ENCODE measurements at regions not wholly inside any gene's neighbourhood (a gene's known extent, or its start where the extent isn't known, plus 50 kb on each side); places are given as distances from the start of the nearest gene placed in this dataset.
"Not testable (repeated sequence)": the region's sequence is repeated elsewhere in the genome, so short reads cannot be mapped to it uniquely, and the experiment has no call there.

- no peak for TF ChIP-seq CTCF (IDR thresholded peaks at IDR 0.05; ENCODE audit: poor library complexity, severe bottlenecking)
- Histone ChIP-seq H3K36me3 (ENCODE audit: low read depth) (no peaks in the 10 kb centered on the region), H3K27ac (ENCODE audit: poor library complexity, severe bottlenecking) (no peak overlapping the region), H3K4me1 (ENCODE audit: insufficient read depth, poor library complexity, severe bottlenecking) (no peaks in the 10 kb centered on the region), H3K4me3 (ENCODE audit: severe bottlenecking) (no peak overlapping the region), H3K9me3 (ENCODE audit: severe bottlenecking) (no peaks in the 10 kb centered on the region), H3K27me3 (ENCODE audit: insufficient read depth, poor library complexity, severe bottlenecking) (no peaks in the 10 kb centered on the region)
- DNase-seq (ENCODE audit: low spot score): no peak
- no peak for ATAC-seq (ENCODE audit: low read depth)
Measured at GRCh38 chr10:34017281-34017680, 682.8 kb upstream of the NRP1 start.

- Histone ChIP-seq H3K9me3 (ENCODE audit: severe bottlenecking) (no peaks in the 10 kb centered on the region), H3K4me1 (ENCODE audit: insufficient read depth, poor library complexity, severe bottlenecking) (no peaks in the 10 kb centered on the region), H3K4me3 (ENCODE audit: severe bottlenecking) (no peak overlapping the region), H3K27ac (ENCODE audit: poor library complexity, severe bottlenecking) (no peak overlapping the region), H3K27me3 (ENCODE audit: insufficient read depth, poor library complexity, severe bottlenecking) (no peaks in the 10 kb centered on the region), H3K36me3 (ENCODE audit: low read depth) (no peaks in the 10 kb centered on the region)
- no peak for TF ChIP-seq CTCF (IDR thresholded peaks at IDR 0.05; ENCODE audit: poor library complexity, severe bottlenecking)
- DNase-seq (ENCODE audit: low spot score) (no peak), ATAC-seq (ENCODE audit: low read depth) (no peak)
Measured at GRCh38 chr10:34016576-34016975, 682.1 kb upstream of the NRP1 start.

GRCh38 chr10:34015700-34016099 lies 681.2 kb upstream of the NRP1 start:
- Histone ChIP-seq H3K27ac (ENCODE audit: poor library complexity, severe bottlenecking) (no peak overlapping the region), H3K4me1 (ENCODE audit: insufficient read depth, poor library complexity, severe bottlenecking) (no peaks in the 10 kb centered on the region), H3K36me3 (ENCODE audit: low read depth) (no peaks in the 10 kb centered on the region), H3K4me3 (ENCODE audit: severe bottlenecking) (no peak overlapping the region), H3K9me3 (ENCODE audit: severe bottlenecking) (no peaks in the 10 kb centered on the region), H3K27me3 (ENCODE audit: insufficient read depth, poor library complexity, severe bottlenecking) (no peaks in the 10 kb centered on the region)
- no peak for ATAC-seq (ENCODE audit: low read depth)
- TF ChIP-seq CTCF (IDR thresholded peaks at IDR 0.05; ENCODE audit: poor library complexity, severe bottlenecking): no peak
- no peak for DNase-seq (ENCODE audit: low spot score)

GRCh38 chr10:34013235-34013634 lies 678.8 kb upstream of the NRP1 start:
- TF ChIP-seq CTCF (IDR thresholded peaks at IDR 0.05; ENCODE audit: poor library complexity, severe bottlenecking): no peak
- Histone ChIP-seq H3K27ac (ENCODE audit: poor library complexity, severe bottlenecking) (no peak overlapping the region), H3K4me3 (ENCODE audit: severe bottlenecking) (no peak overlapping the region), H3K4me1 (ENCODE audit: insufficient read depth, poor library complexity, severe bottlenecking) (no peaks in the 10 kb centered on the region), H3K27me3 (ENCODE audit: insufficient read depth, poor library complexity, severe bottlenecking) (no peaks in the 10 kb centered on the region), H3K9me3 (ENCODE audit: severe bottlenecking) (no peaks in the 10 kb centered on the region), H3K36me3 (ENCODE audit: low read depth) (no peaks in the 10 kb centered on the region)
- no peak for ATAC-seq (ENCODE audit: low read depth)
- no peak for DNase-seq (ENCODE audit: low spot score)

GRCh38 chr10:34010891-34011290 lies 676.4 kb upstream of the NRP1 start:
- TF ChIP-seq CTCF (IDR thresholded peaks at IDR 0.05; ENCODE audit: poor library complexity, severe bottlenecking): no peak
- H3K27me3 ChIP-seq (ENCODE audit: insufficient read depth, poor library complexity, severe bottlenecking): no peaks in the 10 kb centered on the region
- H3K36me3 ChIP-seq (ENCODE audit: low read depth): no peaks in the 10 kb centered on the region
- no peak overlapping the region for H3K4me3 ChIP-seq (ENCODE audit: severe bottlenecking)
- no peak overlapping the region for H3K27ac ChIP-seq (ENCODE audit: poor library complexity, severe bottlenecking)
- no peaks in the 10 kb centered on the region for H3K4me1 ChIP-seq (ENCODE audit: insufficient read depth, poor library complexity, severe bottlenecking)
- DNase-seq (ENCODE audit: low spot score): no peak
- no peaks in the 10 kb centered on the region for H3K9me3 ChIP-seq (ENCODE audit: severe bottlenecking)
- ATAC-seq (ENCODE audit: low read depth): no peak

GRCh38 chr10:34010228-34010627 lies 675.8 kb upstream of the NRP1 start:
- DNase-seq (ENCODE audit: low spot score); H3K36me3 ChIP-seq (ENCODE audit: low read depth); H3K4me3 ChIP-seq (ENCODE audit: severe bottlenecking); H3K27me3 ChIP-seq (ENCODE audit: insufficient read depth, poor library complexity, severe bottlenecking); H3K27ac ChIP-seq (ENCODE audit: poor library complexity, severe bottlenecking); ATAC-seq (ENCODE audit: low read depth); H3K4me1 ChIP-seq (ENCODE audit: insufficient read depth, poor library complexity, severe bottlenecking); H3K9me3 ChIP-seq (ENCODE audit: severe bottlenecking): not testable (repeated sequence)
